ENCODE measurements at regions not wholly inside any gene's neighbourhood (a gene's known extent, or its start where the extent isn't known, plus 50 kb on each side); places are given as distances from the start of the nearest gene placed in this dataset.

DNA sequence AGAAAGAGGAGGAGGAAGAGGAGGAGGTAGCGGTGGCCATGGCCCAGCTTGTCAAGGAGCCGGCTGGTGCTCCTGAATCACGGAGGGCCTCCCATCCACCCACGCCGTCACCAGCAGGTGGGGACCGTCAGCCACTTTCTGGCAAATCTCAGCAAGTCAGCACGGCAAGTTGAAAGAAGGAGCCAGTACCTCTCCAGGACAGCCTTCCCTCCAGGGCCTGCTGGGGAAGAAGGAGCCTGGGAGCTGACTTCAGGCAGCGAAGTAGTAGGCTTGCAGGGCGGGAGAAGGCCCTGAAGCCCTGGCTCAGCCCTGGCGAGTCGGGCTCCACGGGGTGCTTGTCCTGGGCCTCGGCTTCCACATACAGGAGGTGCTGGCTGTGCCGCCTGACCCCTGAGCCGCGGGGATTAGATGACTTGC is 99.2 kb upstream of the TRPM1 start (continued):
- TF ChIP-seq SIN3A (conservative IDR thresholded peaks at IDR 0.05 in 1 of 2, IDR thresholded peaks at IDR 0.05 in 1 of 2; ENCODE audit: low read depth in 1 of 2, low read length in 2 of 2): no peak
